Raji (cell line): ENCODE measurements at regions not wholly inside any gene's neighbourhood (a gene's known extent, or its start where the extent isn't known, plus 50 kb on each side); places are given as distances from the start of the nearest gene placed in this dataset.

Experiments used
- POLR2A ChIP-seq: IDR thresholded peaks from 2 replicates; pipeline ENCODE4 v1.6.1; 2011; ENCODE audit warnings: low read depth, low read length, control low read depth; ENCODE audit not compliant: insufficient read depth

GRCh38 chr5:18264126-18264882 lies 630.0 kb downstream of the TAF11L14 start:
- TF ChIP-seq POLR2A, result no peak

- TF ChIP-seq POLR2A, result no peak
These were observed 636.5 kb downstream of the TAF11L14 start for GRCh38 chr5:18270635-18271338.

- no peak for TF ChIP-seq POLR2A
These were observed 642.7 kb downstream of the TAF11L14 start for GRCh38 chr5:18276939-18277338.

GRCh38 chr5:18281947-18282581 lies 647.8 kb downstream of the TAF11L14 start:
- TF ChIP-seq POLR2A, result no peak

- no peak for TF ChIP-seq POLR2A
These were observed 651.0 kb downstream of the TAF11L14 start for GRCh38 chr5:18285257-18285656.

GRCh38 chr5:18292146-18292545 lies 657.9 kb downstream of the TAF11L14 start:
- TF ChIP-seq POLR2A, result no peak

- no peak for TF ChIP-seq POLR2A
These were observed 664.9 kb downstream of the TAF11L14 start for GRCh38 chr5:18299166-18299565.

GRCh38 chr5:18305288-18305924 lies 671.1 kb downstream of the TAF11L14 start:
- TF ChIP-seq POLR2A, result no peak

- TF ChIP-seq POLR2A, result no peak
These were observed 677.0 kb downstream of the TAF11L14 start for GRCh38 chr5:18311266-18311665.

GRCh38 chr5:18312016-18312415 lies 677.8 kb downstream of the TAF11L14 start:
- no peak for TF ChIP-seq POLR2A

GRCh38 chr5:18314192-18314778 lies 680.0 kb downstream of the TAF11L14 start:
- TF ChIP-seq POLR2A, result no peak

- no peak for TF ChIP-seq POLR2A
These were observed 687.1 kb downstream of the TAF11L14 start for GRCh38 chr5:18321262-18321942.

- no peak for TF ChIP-seq POLR2A
These were observed 689.6 kb downstream of the TAF11L14 start for GRCh38 chr5:18323891-18324290.

GRCh38 chr5:18325431-18325830 lies 691.2 kb downstream of the TAF11L14 start:
- TF ChIP-seq POLR2A, result no peak

GRCh38 chr5:18329328-18329727 lies 695.1 kb downstream of the TAF11L14 start:
- no peak for TF ChIP-seq POLR2A

GRCh38 chr5:18333841-18334240 lies 699.6 kb downstream of the TAF11L14 start:
- TF ChIP-seq POLR2A, result no peak
